ENCODE measurements at regions not wholly inside any gene's neighbourhood (a gene's known extent, or its start where the extent isn't known, plus 50 kb on each side); places are given as distances from the start of the nearest gene placed in this dataset.

- DNase-seq, result no peak
- Histone ChIP-seq H3K27ac (no peak overlapping the region), H3K36me3 (no peaks in the 10 kb centered on the region), H3K9me3 (no peaks in the 10 kb centered on the region), H3K4me1 (ENCODE audit: insufficient read depth) (no peaks in the 10 kb centered on the region), H3K4me3 (no peak overlapping the region), H3K27me3 (no peaks in the 10 kb centered on the region)
- intact Hi-C loops (cut with DNase I), result no loop called here
- TF ChIP-seq, protein P1, sequence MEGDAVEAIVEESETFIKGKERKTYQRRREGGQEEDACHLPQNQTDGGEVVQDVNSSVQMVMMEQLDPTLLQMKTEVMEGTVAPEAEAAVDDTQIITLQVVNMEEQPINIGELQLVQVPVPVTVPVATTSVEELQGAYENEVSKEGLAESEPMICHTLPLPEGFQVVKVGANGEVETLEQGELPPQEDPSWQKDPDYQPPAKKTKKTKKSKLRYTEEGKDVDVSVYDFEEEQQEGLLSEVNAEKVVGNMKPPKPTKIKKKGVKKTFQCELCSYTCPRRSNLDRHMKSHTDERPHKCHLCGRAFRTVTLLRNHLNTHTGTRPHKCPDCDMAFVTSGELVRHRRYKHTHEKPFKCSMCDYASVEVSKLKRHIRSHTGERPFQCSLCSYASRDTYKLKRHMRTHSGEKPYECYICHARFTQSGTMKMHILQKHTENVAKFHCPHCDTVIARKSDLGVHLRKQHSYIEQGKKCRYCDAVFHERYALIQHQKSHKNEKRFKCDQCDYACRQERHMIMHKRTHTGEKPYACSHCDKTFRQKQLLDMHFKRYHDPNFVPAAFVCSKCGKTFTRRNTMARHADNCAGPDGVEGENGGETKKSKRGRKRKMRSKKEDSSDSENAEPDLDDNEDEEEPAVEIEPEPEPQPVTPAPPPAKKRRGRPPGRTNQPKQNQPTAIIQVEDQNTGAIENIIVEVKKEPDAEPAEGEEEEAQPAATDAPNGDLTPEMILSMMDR (IDR thresholded peaks at IDR 0.05), result no peak
- TF ChIP-seq EP300 (IDR thresholded peaks at IDR 0.05) (no peak), POLR2A (IDR thresholded peaks at IDR 0.05) (no peak)
- WGBS, 3 donors, result 83 to 87% (median 86%) methylated on average over 3 of the region's 3 CpGs
Measured at GRCh38 chr22:34481090-34481489, 560.8 kb upstream of the LARGE1 start.

DNA sequence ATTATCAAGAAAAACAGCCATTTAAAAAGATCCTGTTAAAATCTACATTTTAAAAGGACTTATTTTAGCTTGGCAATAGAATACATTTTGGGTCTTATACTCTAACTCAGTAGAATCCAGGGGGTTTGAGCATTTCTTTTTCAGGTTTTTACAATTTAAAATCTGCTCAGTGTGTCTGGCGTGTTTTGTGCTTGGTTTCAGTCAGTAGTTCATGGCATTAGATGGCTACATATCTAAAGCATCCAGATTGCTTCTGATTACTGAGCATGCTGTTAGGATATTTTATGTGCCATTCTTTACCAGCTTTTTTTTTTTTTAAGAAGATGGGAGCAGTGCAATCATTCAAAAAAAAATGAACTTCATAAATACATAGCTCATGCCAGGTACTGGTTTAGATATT, 566.1 kb upstream of the LARGE1 start:
- no peak overlapping the region for H3K4me3 ChIP-seq
- H3K27ac ChIP-seq, result no peak overlapping the region
- WGBS, 3 donors, result 63 to 78% (median 71%) methylated on average over 1 of the region's 1 CpG
- H3K36me3 ChIP-seq, result no peaks in the 10 kb centered on the region
- H3K27me3 ChIP-seq, result no peaks in the 10 kb centered on the region
- intact Hi-C loops (cut with DNase I), result no loop called here
- TF ChIP-seq POLR2A (IDR thresholded peaks at IDR 0.05), result no peak
- TF ChIP-seq, protein P1 (IDR thresholded peaks at IDR 0.05), result no peak
- TF ChIP-seq EP300 (IDR thresholded peaks at IDR 0.05), result no peak
- no peak for DNase-seq
- no peaks in the 10 kb centered on the region for H3K4me1 ChIP-seq (ENCODE audit: insufficient read depth)
- H3K9me3 ChIP-seq, result no peaks in the 10 kb centered on the region

DNA sequence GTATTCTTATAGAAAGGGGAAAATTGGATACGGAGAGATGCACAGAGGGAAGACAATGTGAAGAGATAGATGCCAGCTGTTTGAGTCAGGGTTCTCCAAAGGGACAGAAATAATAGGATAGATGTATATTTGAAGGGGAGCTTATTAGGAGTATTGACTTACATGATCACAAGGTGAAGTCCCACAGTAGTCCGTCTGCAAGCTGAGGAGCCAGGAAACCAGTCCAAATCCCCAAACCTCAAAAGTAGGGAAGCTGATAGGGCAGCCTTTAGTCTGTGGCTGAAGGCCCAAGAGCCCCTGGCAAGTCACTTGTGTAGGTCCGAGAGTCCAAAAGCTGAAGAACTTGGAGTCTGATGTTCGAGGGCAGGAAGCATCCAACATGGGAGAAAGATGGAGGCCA, 569.6 kb upstream of the LARGE1 start:
- Histone ChIP-seq H3K9me3 (no peaks in the 10 kb centered on the region), H3K27me3 (no peaks in the 10 kb centered on the region), H3K4me3 (no peak overlapping the region), H3K36me3 (no peaks in the 10 kb centered on the region), H3K4me1 (ENCODE audit: insufficient read depth) (no peaks in the 10 kb centered on the region), H3K27ac (no peak overlapping the region)
- TF ChIP-seq EP300 (IDR thresholded peaks at IDR 0.05), result no peak
- TF ChIP-seq, protein P1 (IDR thresholded peaks at IDR 0.05), result no peak
- TF ChIP-seq POLR2A (IDR thresholded peaks at IDR 0.05), result no peak
- intact Hi-C loops (cut with DNase I), result no loop called here
- WGBS, 3 donors, result 69 to 79% (median 73%) methylated on average over 4 of the region's 4 CpGs
- DNase-seq, result no peak

- no peak for TF ChIP-seq EP300 (IDR thresholded peaks at IDR 0.05)
- Histone ChIP-seq H3K9me3 (no peaks in the 10 kb centered on the region), H3K27me3 (no peaks in the 10 kb centered on the region), H3K4me1 (ENCODE audit: insufficient read depth) (no peaks in the 10 kb centered on the region), H3K27ac (no peak overlapping the region), H3K4me3 (no peak overlapping the region), H3K36me3 (no peaks in the 10 kb centered on the region)
- intact Hi-C loops (cut with DNase I), result no loop called here
- DNase-seq, result no peak
- 9 to 17% (median 10%) methylated on average over 2 of the region's 2 CpGs for WGBS, 3 donors
Measured at GRCh38 chr22:34490886-34491285, 570.6 kb upstream of the LARGE1 start.

- TF ChIP-seq EP300 (IDR thresholded peaks at IDR 0.05) (no peak), POLR2A (IDR thresholded peaks at IDR 0.05) (no peak)
- TF ChIP-seq, protein P1 (IDR thresholded peaks at IDR 0.05), result no peak
- 83 to 88% (median 84%) methylated on average over 3 of the region's 3 CpGs for WGBS, 3 donors
- intact Hi-C loops (cut with DNase I), result no loop called here
Measured at GRCh38 chr22:34493486-34493885, 572.5 kb upstream of the ISX start.

More at GRCh38 chr22:34493486-34493885, 572.5 kb upstream of the ISX start:
- no peak overlapping the region for H3K4me3 ChIP-seq
- H3K27ac ChIP-seq, result no peak overlapping the region
- H3K36me3 ChIP-seq, result no peaks in the 10 kb centered on the region
- no peaks in the 10 kb centered on the region for H3K27me3 ChIP-seq
- no peaks in the 10 kb centered on the region for H3K9me3 ChIP-seq
- no peak for DNase-seq
- H3K4me1 ChIP-seq (ENCODE audit: insufficient read depth), result no peaks in the 10 kb centered on the region

Data from ovary (tissue), 7 donors.